Limb (tissue), 2 donors: ENCODE measurements at regions not wholly inside any gene's neighbourhood (a gene's known extent, or its start where the extent isn't known, plus 50 kb on each side); places are given as distances from the start of the nearest gene placed in this dataset.
A peak's percentile ranks its signal among the peaks of the same experiment; 100 is the strongest.
"Not testable (repeated sequence)": the region's sequence is repeated elsewhere in the genome, so short reads cannot be mapped to it uniquely, and the experiment has no call there.

Experiments
- DNase-seq, 2 donors: peaks; one replicate each; pipeline ENCODE4 v3.0.0-alpha.2; 2016; ENCODE audit errors: extremely low spot score in 2 of 2

- DNase-seq = not testable (repeated sequence)
Measured at GRCh38 chr16:29278097-29278871, 128.2 kb downstream of the NPIPB11 start.

GRCh38 chr16:29276446-29276845, 130.1 kb downstream of the NPIPB11 start:
- not testable (repeated sequence) for DNase-seq

GRCh38 chr16:29274055-29275035, 132.2 kb downstream of the NPIPB11 start:
- not testable (repeated sequence) for DNase-seq

- DNase-seq = not testable (repeated sequence)
Measured at GRCh38 chr16:29273298-29274054, 133.0 kb downstream of the NPIPB11 start.

- not testable (repeated sequence) for DNase-seq
Measured at GRCh38 chr16:29271721-29272675, 134.5 kb downstream of the NPIPB11 start.

GRCh38 chr16:29270923-29271322, 135.6 kb downstream of the NPIPB11 start:
- DNase-seq = not testable (repeated sequence)

- not testable (repeated sequence) for DNase-seq
Measured at GRCh38 chr16:29270033-29270432, 136.5 kb downstream of the NPIPB11 start.

- not testable (repeated sequence) for DNase-seq
Measured at GRCh38 chr16:29269192-29269811, 137.2 kb downstream of the NPIPB11 start.

- DNase-seq = not testable (repeated sequence)
Measured at GRCh38 chr16:29268785-29269191, 137.7 kb downstream of the NPIPB11 start.

GRCh38 chr16:29268348-29268747, 138.2 kb downstream of the NPIPB11 start:
- DNase-seq = not testable (repeated sequence)

GRCh38 chr16:29267891-29268290, 138.6 kb downstream of the NPIPB11 start:
- DNase-seq = not testable (repeated sequence)

GRCh38 chr16:29267055-29267619, 139.4 kb downstream of the NPIPB11 start:
- DNase-seq = not testable (repeated sequence)

GRCh38 chr16:29266612-29267011, 139.9 kb downstream of the NPIPB11 start:
- DNase-seq = not testable (repeated sequence)

- DNase-seq = peak in 1 of 2 donors; percentile 34
Measured at GRCh38 chr16:29265255-29265853, 141.2 kb downstream of the NPIPB11 start.

- not testable (repeated sequence) for DNase-seq
Measured at GRCh38 chr16:29264080-29264837, 142.3 kb downstream of the NPIPB11 start.

- not testable (repeated sequence) for DNase-seq
Measured at GRCh38 chr16:29262725-29263124, 143.8 kb downstream of the NPIPB11 start.

- not testable (repeated sequence) for DNase-seq
Measured at GRCh38 chr16:29261427-29262248, 144.9 kb downstream of the NPIPB11 start.
